Activated CD4-positive, alpha-beta T cell treated with anti-CD3 and anti-CD28 coated beads, Interleukin-2, amount 50 U/mL, for 24 hours (primary cell): ENCODE measurements at regions not wholly inside any gene's neighbourhood (a gene's known extent, or its start where the extent isn't known, plus 50 kb on each side); places are given as distances from the start of the nearest gene placed in this dataset.
"Not testable (repeated sequence)": the region's sequence is repeated elsewhere in the genome, so short reads cannot be mapped to it uniquely, and the experiment has no call there.

Source experiments
- DNase-seq, 2 donors: peaks; one replicate each; pipeline ENCODE4 v3.0.0-alpha.2; 2020; ENCODE audit warnings: low read depth in 1 of 2, low spot score in 1 of 2

- DNase-seq: no peak
Measured at GRCh38 chr7:156516791-156517378, 123.7 kb upstream of the RNF32 start.

- no peak for DNase-seq
Measured at GRCh38 chr7:156515911-156516790, 124.4 kb upstream of the RNF32 start.

GRCh38 chr7:156514851-156515250 is 125.7 kb upstream of the RNF32 start:
- DNase-seq: no peak

- DNase-seq: no peak
Measured at GRCh38 chr7:156511426-156511825, 129.1 kb upstream of the RNF32 start.

GRCh38 chr7:156510966-156511365 is 129.6 kb upstream of the RNF32 start:
- DNase-seq: no peak

GRCh38 chr7:156509216-156509615 is 131.4 kb upstream of the RNF32 start:
- DNase-seq: no peak

GRCh38 chr7:156505876-156506275 is 134.7 kb upstream of the RNF32 start:
- DNase-seq: no peak

GRCh38 chr7:156504687-156505545 is 135.7 kb upstream of the RNF32 start:
- DNase-seq: no peak

GRCh38 chr7:156504006-156504405 is 136.6 kb upstream of the RNF32 start:
- DNase-seq: no peak

GRCh38 chr7:156503196-156503595 is 137.4 kb upstream of the RNF32 start:
- no peak for DNase-seq

- not testable (repeated sequence) for DNase-seq
Measured at GRCh38 chr7:156501815-156502214, 138.8 kb upstream of the RNF32 start.

- no peak for DNase-seq
Measured at GRCh38 chr7:156499247-156499881, 141.2 kb upstream of the RNF32 start.

GRCh38 chr7:156497776-156498509 is 142.6 kb upstream of the RNF32 start:
- no peak for DNase-seq

GRCh38 chr7:156496865-156497264 is 143.7 kb upstream of the RNF32 start:
- DNase-seq: no peak

- no peak for DNase-seq
Measured at GRCh38 chr7:156496363-156496769, 144.2 kb upstream of the RNF32 start.

GRCh38 chr7:156494960-156495359 is 145.6 kb upstream of the RNF32 start:
- no peak for DNase-seq

GRCh38 chr7:156493942-156494341 is 146.6 kb upstream of the RNF32 start:
- no peak for DNase-seq

- no peak for DNase-seq
Measured at GRCh38 chr7:156492170-156492569, 148.4 kb upstream of the RNF32 start.

GRCh38 chr7:156491435-156491834 is 149.1 kb upstream of the RNF32 start:
- no peak for DNase-seq

GRCh38 chr7:156490021-156490800 is 150.4 kb upstream of the RNF32 start:
- DNase-seq: no peak
